HUES48 (cell line): ENCODE measurements at regions not wholly inside any gene's neighbourhood (a gene's known extent, or its start where the extent isn't known, plus 50 kb on each side); places are given as distances from the start of the nearest gene placed in this dataset.
"Not testable (repeated sequence)": the region's sequence is repeated elsewhere in the genome, so short reads cannot be mapped to it uniquely, and the experiment has no call there.

ENCODE experiments used
- H3K27ac ChIP-seq: one replicate; pipeline ENCODE4 v1.7.0; 2013; ENCODE audit warnings: low read depth, low read length, inconsistent platforms
- H3K27me3 ChIP-seq: 2 replicates; pipeline ENCODE4 v1.6.1; 2013; ENCODE audit warnings: mild to moderate bottlenecking, low read length; ENCODE audit not compliant: control insufficient read depth, insufficient read depth
- H3K36me3 ChIP-seq: 2 replicates; pipeline ENCODE4 v1.6.1; 2013; ENCODE audit warnings: low read length; ENCODE audit not compliant: control insufficient read depth, insufficient read depth
- H3K4me1 ChIP-seq: 2 replicates; pipeline ENCODE4 v1.6.1; 2013; ENCODE audit warnings: mild to moderate bottlenecking, low read length; ENCODE audit not compliant: control insufficient read depth, insufficient read depth
- H3K4me3 ChIP-seq: 2 replicates; pipeline ENCODE4 v1.5.1; 2013; ENCODE audit warnings: mild to moderate bottlenecking, low read depth, low read length
- H3K9ac ChIP-seq: 2 replicates; pipeline ENCODE4 v1.6.1; 2013; ENCODE audit warnings: mild to moderate bottlenecking, low read depth, low read length, moderate library complexity
- H3K9me3 ChIP-seq: 2 replicates; pipeline ENCODE4 v1.6.1; 2013; ENCODE audit warnings: low read length; ENCODE audit not compliant: control insufficient read depth, insufficient read depth

GRCh38 chr2:91578678-91579077, 2887.2 kb downstream of the RPIA start:
- H3K27me3 ChIP-seq, H3K27ac ChIP-seq, H3K36me3 ChIP-seq, H3K9me3 ChIP-seq, H3K4me1 ChIP-seq, H3K4me3 ChIP-seq, H3K9ac ChIP-seq: not testable (repeated sequence)

DNA sequence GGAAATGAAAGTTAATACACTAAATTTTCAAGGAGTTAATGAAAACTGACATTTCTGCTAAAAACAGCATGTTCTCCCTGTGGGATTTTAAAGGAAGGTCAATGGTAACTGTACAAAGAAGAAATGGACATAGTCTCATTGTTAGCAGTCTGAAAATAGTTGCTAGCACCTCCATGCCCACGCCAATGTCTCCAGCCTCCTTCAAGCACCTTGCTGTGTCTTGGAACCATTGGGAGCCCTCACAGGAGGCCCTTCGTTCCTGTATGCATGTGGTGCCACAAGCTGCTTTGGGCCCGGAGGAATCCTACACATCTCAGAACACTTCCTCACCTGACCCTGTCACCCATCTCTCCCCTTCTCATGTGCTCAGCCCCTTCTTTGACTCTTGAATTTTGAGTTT, 2888.1 kb downstream of the RPIA start:
- not testable (repeated sequence) for H3K36me3 ChIP-seq, H3K27me3 ChIP-seq

GRCh38 chr2:91580043-91580442, 2888.6 kb downstream of the RPIA start:
- not testable (repeated sequence) for H3K27me3 ChIP-seq, H3K9ac ChIP-seq, H3K4me1 ChIP-seq, H3K4me3 ChIP-seq, H3K36me3 ChIP-seq, H3K27ac ChIP-seq
- H3K9me3 ChIP-seq: peaks cover 11% of the 10 kb centered on the region

More for the DNA sequence above, 2888.1 kb downstream of the RPIA start:
- not testable (repeated sequence) for H3K4me3 ChIP-seq, H3K27ac ChIP-seq, H3K9ac ChIP-seq, H3K9me3 ChIP-seq, H3K4me1 ChIP-seq

DNA sequence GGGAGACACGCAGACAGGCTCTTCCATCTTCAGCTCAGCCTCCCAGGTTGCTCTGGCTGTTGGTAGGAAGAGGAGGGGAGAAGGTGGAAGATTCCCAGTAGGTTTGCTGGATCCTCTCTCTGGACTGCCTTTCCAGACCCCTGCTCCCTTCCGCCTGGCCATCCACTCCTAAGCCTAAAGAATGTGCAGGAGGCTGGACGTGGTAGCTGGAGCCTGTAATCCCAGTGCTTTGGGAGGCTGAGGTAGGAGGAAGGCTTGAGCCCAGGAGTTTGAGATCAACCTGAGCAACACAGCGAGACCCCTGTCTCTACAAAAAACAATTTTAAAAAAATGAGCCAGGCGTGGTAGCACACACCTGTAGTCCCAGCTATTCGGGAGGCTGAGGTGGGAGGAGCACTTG, 2895.6 kb downstream of the RPIA start:
- not testable (repeated sequence) for H3K4me3 ChIP-seq, H3K27ac ChIP-seq, H3K36me3 ChIP-seq, H3K9ac ChIP-seq, H3K4me1 ChIP-seq
- peaks cover 13% of the 10 kb centered on the region for H3K9me3 ChIP-seq
- H3K27me3 ChIP-seq: peaks cover 14% of the 10 kb centered on the region

DNA sequence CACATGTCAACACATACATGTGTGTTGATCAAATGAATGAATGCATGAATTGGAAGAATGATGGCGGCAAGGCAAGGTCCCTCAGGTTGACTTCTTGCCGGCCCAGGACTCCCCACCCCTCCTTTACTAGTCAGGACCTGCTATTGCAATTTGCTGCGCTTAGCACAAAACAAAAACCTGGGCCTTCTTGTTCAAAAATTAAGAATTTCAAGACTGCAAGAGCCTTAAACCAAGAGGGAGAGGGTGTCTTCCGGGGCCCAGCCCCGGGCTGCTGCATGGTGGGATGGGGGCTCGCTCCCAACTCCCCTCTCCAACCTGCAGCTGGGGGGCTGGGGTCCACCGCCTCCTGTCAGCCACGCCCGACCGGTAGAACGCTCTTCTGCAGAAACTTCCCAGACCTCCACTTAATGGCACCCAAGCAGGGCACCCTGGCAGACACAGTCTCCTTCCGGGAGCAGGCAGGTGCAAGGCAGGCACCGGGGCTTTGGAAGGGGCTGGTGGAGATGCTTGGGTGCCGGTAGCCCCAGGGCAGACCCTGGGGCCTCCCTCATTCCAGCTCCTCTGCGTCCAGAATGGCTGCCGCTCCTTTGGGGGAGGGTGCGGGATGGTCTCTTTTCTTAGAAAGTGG, 2896.5 kb downstream of the RPIA start:
- H3K36me3 ChIP-seq, H3K27ac ChIP-seq, H3K4me1 ChIP-seq, H3K4me3 ChIP-seq, H3K9ac ChIP-seq: not testable (repeated sequence)
- Histone ChIP-seq H3K27me3 (peaks cover 14% of the 10 kb centered on the region), H3K9me3 (peaks cover 13% of the 10 kb centered on the region)

- not testable (repeated sequence) for H3K4me1 ChIP-seq, H3K27ac ChIP-seq, H3K9ac ChIP-seq, H3K36me3 ChIP-seq, H3K4me3 ChIP-seq
- Histone ChIP-seq H3K27me3 (peaks cover 14% of the 10 kb centered on the region), H3K9me3 (peaks cover 10% of the 10 kb centered on the region)
Observed at GRCh38 chr2:91588782-91589223, 2897.3 kb downstream of the RPIA start.

- H3K27ac ChIP-seq, H3K9ac ChIP-seq, H3K4me1 ChIP-seq, H3K9me3 ChIP-seq, H3K36me3 ChIP-seq: not testable (repeated sequence)
- Histone ChIP-seq H3K27me3 (peaks cover 14% of the 10 kb centered on the region), H3K4me3 (peak overlapping the region; percentile 32; the same call in 1 of the 2 replicates)
Observed at GRCh38 chr2:91589454-91590328, 2898.2 kb downstream of the RPIA start.

- not testable (repeated sequence) for H3K9ac ChIP-seq, H3K4me3 ChIP-seq
- H3K27me3 ChIP-seq: peaks cover 14% of the 10 kb centered on the region
Observed at GRCh38 chr2:91590381-91590780, 2898.9 kb downstream of the RPIA start.

DNA sequence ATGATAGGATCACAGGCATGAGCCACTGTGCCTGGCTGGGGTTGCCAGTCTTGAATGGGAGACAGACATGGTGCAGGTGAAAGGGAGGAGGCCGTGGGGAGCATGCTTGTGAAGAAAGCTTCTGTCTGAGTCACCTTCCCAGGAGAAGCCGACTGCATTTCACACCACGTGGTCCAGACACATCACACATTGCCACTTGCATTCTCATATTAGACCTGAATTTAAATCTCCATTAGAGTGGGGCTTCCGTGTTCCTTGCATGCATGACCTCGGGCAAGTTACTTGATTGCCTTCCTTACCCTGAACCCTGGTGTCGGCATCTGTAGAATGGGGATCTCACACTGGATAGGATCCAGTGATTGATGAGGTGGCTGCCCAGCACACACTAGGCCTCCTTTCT, 2899.6 kb downstream of the RPIA start:
- H3K4me1 ChIP-seq, H3K9ac ChIP-seq, H3K27ac ChIP-seq, H3K4me3 ChIP-seq, H3K36me3 ChIP-seq, H3K9me3 ChIP-seq: not testable (repeated sequence)
- peaks cover 14% of the 10 kb centered on the region for H3K27me3 ChIP-seq

More at GRCh38 chr2:91590381-91590780, 2898.9 kb downstream of the RPIA start:
- not testable (repeated sequence) for H3K9me3 ChIP-seq, H3K4me1 ChIP-seq, H3K36me3 ChIP-seq, H3K27ac ChIP-seq

DNA sequence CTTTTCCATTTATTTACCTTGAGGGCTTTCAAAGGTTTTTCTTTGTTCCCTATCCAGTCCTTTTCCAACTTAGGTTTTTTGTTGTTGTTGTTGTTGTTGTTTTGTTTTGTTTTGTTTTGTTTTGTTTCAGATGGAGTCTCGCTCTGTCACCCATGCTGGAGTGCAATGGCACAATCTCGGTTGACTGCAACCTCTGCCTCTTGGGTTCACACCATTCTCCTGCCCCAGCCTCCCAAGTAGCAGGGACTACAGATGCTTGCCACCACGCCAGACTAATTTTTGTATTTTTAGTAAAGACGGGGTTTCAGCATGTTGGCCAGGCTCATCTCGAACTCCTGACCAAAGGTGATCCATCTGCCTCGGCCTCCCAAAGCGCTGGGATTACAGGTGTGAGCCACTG, 2906.0 kb downstream of the RPIA start:
- H3K9ac ChIP-seq, H3K27me3 ChIP-seq, H3K9me3 ChIP-seq, H3K27ac ChIP-seq, H3K4me1 ChIP-seq, H3K36me3 ChIP-seq, H3K4me3 ChIP-seq: not testable (repeated sequence)

DNA sequence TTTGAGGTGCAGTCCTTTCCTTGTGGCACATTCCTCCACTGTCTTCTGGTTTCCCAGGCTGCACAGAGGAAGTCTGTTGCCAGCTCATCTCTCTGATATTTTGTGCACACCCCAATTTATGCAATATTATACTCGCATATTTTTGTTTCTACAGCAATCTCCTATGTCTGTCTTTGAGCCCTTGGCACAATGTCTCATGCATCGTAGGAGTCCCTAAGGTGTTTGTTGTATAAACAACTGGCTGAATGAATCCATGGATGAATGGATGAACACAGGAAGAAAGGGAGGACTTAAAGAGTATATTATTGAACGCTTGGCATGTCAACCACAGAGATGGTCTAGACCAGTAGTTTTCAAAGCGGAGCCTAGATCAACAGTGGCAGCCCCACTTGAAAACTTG, 2907.0 kb downstream of the RPIA start:
- not testable (repeated sequence) for H3K4me3 ChIP-seq, H3K4me1 ChIP-seq, H3K36me3 ChIP-seq, H3K27ac ChIP-seq, H3K9me3 ChIP-seq, H3K9ac ChIP-seq, H3K27me3 ChIP-seq
